NCI-H2227 (cell line): ENCODE measurements at regions not wholly inside any gene's neighbourhood (a gene's known extent, or its start where the extent isn't known, plus 50 kb on each side); places are given as distances from the start of the nearest gene placed in this dataset.
"Not testable (repeated sequence)": the region's sequence is repeated elsewhere in the genome, so short reads cannot be mapped to it uniquely, and the experiment has no call there.

Experiments
- DNase-seq: peaks from one replicate; lab custom pipeline; 2025; ENCODE audit not compliant: unreplicated experiment; lab: John Stamatoyannopoulos, UW

DNA sequence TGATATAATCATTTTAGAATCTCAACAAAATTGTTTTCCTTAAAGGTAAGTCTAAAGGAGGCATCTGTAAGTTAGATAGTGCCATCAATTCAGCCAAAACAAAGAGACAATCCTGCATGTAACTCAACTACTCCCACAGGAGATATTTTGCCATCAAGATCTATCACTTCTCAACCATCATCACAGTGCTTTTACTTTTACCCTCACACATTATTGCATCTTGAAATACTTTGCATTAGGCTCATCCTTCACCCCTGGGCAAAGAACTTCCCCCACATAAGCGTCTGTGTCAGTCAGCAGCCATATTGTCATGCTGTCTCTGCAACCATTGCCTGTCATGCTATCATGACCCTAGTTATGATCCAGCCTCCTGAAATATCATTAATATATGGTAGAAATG, 54.9 kb upstream of the NLGN1 start:
- DNase-seq, result no peak

DNA sequence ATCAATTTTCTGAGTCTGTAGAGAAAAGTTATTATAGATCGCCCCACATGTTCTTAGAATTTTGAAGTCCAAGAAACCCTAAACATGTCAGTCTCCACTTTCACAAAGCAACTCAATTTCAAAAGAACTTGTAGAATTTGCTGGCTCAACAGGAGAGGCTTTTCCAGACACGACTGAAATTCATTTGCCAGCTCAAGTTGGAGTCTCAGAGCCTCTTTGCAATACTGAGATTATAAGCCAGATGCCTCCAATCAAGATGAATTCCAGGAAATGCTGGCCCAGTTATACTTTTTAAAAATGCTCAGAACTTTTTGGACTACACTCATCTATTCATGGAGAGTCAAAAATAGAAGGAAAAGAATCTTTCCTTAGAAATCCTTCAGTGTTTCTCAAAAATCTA, 56.9 kb upstream of the NLGN1 start:
- DNase-seq, result no peak

DNA sequence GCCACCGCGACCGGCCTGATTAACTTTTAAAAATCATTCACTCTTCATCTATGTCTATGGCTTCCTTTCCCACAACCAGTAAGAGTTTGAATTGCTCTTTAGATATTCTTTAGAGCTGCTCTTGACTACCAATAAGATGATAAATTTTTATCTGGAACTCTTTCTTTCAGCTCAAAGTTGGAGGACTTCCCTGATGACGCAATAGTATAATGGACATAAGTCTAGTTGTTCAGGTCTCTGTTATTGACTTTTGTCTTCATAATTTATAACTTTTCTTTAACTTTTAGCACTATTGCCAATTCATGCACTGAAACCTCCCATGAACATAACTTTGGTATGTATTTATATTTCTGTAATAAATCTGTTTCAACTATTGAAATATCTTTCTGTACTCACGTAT, 61.3 kb upstream of the NLGN1 start:
- DNase-seq, result no peak

DNA sequence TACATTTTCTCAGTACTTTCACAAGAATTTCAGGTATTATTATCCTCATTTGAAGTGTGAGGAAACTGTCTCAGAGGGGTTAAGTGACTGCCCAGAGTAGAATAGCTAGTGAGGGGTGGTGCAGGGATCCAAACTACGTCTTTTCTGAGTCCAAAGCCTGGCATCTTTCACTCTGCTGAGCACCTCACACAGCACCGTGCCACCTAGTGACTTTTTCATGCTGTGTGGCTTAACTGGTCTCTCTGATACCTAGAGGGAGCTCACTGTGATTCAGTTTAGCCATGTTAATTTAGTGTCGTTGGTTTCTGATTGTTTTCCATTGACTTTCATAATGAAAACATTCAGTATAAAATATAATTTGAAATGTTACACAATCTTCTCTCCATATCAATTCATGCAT, 91.4 kb upstream of the NLGN1 start:
- DNase-seq, result no peak

DNA sequence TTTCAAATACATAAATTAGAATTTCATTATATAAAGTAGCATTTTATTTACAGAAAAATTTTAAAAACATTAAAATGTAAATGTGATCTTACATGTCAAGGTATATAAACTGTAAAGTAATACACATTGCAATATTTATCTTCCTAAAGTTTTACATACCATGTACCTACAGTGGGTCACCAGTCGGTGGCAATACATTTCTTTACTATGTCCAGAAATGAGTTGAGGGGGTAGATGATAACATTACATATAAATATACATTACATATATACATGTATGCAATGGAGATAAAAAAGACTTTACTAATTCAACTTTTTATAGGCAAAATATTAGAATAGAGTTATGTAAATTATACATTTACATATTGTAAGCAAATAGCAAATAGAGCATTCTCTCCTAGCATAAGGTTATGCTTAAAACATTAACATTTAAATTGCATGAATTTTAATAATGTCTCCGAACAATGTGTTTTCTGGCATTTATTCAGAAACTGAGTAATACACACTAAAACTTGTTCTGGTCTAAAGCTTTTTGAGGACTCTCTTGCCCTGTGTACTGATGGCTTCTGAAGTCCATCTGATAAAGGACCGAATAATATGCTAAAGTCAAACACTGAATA, 93.3 kb upstream of the NLGN1 start:
- DNase-seq, result no peak

DNA sequence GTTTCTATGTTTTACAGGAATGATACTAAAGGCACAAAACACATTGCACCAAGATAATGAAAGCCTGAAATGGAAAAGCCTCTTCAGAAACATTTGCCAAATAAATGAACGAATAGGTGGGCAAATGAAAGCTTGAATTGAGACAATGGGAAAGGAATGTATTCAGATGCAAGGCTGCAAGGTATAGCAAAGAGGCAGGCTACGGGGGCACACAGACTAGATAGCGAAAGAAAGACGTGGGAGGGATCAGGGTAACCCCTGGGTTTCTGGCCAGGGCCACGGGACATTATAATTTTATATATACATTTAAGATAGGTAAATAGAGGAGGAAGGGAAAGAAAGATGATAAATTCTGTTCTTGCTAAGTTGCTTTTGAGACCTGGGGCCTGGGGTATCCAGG, 95.9 kb upstream of the NLGN1 start:
- DNase-seq, result no peak

DNA sequence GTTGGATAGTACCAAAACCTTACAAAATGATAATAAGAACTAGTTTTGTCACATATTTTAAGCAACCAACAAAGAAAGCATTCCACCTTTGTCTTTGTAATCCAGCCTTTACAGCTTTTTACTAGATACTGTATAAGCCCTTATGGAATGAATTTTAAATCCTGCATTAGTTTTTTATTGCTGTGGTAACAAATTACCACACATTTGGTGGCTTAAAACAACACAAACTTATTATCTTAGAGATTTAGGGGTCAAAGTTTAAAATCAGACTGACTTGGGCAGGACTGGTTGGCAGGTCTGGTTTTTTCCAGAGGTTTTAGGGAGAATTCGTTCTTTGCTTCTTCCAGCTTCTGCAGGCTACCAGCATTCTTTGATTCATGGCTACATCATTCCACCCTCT, 108.5 kb upstream of the NLGN1 start:
- no peak for DNase-seq

DNA sequence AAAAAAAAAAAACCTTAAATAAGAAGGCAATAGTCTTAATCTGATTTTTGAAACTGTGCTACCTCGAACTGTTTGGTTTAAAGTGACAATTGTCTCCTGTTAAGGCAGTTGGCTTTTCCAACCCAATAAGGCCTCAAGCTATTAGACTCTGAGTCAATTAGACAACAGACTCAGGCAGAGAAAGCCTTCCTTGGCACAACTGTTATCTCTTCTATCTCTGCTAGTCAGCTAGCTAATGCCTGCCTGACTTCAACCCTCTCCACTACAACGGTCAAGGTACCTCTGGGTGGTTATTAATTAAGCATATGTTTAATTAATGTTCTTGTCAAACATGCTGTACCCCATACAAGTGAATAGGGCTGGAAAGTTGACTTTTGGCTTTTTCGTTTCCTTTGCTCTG, 110.2 kb upstream of the NLGN1 start:
- DNase-seq, result no peak

DNA sequence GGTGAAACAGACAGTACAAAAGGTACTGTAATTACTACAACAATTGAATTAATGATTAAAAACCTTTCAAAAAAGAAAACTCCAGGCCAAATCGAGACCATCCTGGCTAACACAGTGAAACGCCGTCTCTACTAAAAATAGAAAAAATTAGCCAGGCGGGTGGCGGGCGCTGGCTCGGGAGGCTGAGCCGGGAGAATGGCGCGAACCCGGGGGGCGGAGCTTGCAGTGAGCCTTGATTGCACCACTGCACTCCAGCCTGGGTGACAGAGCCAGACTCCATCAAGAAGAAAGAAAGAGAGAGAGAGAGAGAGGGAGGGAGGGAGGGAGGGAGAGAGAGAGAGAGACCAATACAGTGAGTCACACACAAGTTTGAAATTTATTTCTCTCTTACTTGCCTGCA, 111.0 kb upstream of the NLGN1 start:
- not testable (repeated sequence) for DNase-seq

DNA sequence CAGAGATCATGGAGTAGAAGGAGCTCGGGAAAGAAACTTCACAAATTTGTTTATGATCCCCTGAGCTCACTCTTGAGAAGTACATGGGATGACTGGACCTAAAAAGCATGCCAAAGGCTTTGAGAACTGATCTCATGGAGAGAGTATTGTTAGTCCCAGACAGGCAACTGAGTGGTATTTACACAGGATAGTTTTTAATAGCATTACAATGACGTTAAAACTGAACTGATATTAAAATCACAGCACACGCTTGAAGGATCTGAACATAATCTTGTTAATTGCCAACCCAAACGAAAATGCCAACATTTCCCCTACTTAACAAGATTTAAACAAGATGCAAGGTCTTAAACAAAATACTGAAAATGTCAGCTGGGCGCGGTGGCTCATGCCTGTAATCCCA, 113.2 kb upstream of the NLGN1 start:
- DNase-seq, result no peak

DNA sequence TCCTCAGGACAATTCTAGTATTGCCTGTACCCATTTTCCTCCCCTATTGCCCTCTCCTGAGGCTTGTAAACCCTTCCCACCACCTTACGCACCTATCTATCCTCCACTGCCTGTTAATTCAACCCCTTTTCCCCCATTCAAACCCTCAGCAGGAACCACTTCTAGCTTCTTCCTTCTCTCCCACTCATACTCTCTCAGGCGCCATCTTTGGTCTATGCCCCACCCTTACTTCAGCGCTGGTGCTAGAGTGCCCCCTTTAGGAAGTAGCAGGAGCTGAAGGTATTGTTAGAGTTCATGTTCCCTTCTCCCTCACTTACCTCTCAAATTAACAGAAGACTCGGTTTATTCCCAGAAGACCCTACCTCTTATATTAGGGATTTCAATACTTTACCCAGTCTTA, 121.8 kb upstream of the NLGN1 start:
- DNase-seq, result no peak

DNA sequence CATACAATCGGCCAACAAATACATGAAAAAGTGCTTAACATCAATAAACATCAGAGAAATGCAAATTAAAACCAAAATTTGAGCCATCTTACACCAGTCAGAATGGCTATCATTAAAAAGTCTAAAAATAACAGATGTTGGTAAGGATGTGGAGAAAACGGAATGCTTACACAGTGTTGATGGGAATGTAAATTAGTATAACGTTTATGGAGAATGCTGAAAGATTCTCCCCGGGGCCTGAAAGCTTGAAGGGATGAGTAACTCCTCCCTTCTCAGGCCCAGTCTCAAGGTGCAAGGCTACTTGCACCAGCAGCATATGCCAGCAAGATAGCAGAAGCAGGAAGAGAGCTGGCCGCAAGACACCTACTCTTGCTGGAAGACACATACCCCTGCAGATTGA, 123.7 kb upstream of the NLGN1 start:
- no peak for DNase-seq

DNA sequence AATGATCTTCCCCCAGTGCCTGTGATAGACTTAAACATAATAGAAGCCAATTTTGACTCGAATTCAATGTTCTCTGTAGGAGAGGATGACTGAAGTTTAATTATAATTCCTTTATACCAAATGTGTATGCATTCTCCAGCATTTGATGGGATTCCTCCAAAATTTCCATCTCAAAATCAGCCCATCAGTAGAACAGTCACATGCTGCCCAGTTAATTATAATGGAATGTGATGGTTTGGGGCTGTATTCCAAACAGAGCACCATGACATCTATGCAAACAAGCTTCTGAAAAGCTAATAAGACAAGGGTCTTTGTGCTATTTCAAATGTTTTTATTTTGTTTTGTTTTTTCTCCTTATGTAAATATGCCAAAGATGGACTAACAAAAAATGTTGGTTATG, 127.7 kb upstream of the SPATA16 start:
- no peak for DNase-seq

DNA sequence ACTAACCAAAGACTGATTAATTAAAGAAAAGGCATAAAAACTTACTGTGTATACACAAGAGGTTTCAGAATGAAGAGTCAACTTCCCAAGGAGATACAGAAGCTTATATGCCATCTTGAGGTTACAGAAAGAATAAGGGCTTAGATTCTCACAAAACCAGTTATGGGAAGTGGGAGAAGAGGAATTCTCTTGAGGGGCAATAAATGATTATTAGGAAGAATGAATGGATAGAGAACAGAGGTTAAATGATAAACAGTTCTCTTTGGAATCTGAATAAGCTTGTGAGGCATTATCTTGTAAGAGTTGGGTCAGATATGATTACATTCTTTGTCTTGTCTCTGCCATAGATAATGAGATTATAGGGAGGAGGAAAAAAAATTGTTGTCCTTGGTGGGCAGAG, 126.7 kb upstream of the SPATA16 start:
- DNase-seq, result no peak

DNA sequence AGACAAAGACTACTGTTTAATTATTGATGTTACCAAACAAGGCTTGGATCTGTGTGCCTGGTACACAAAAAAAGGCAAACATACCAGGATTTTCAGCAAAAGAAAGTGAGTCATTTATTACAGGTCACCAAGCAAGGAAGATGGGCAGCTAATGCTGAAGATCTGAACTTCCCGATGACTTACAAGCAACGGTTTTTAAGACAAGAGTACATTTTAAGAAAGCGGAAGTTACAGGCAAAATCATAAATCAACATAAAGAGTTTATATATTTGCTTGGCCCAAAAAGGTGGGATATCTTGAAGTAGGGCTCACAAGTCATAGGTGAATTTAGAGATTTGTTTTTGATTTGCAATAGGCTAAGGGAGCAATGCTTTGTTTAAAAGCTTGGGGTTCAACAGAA, 125.4 kb upstream of the SPATA16 start:
- DNase-seq, result no peak

DNA sequence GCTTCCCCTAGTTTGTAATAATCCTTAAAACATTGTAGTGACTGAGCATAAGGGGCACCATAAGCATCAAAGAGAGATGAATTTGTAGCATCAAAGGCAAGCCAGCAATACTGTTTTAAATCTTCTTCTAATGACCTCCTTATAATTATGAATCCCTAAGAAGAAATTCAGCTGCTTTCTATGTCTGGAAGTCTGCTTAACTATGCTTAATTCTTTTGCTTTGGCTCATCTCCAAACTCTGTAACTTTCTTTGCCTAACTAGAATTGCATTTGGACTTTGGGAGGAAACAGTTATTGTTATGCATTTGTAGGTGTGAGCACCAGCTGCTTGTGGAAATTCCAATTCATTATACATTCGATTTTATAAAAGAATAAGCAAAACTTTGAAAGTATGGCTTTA, 117.7 kb upstream of the SPATA16 start:
- DNase-seq, result no peak

DNA sequence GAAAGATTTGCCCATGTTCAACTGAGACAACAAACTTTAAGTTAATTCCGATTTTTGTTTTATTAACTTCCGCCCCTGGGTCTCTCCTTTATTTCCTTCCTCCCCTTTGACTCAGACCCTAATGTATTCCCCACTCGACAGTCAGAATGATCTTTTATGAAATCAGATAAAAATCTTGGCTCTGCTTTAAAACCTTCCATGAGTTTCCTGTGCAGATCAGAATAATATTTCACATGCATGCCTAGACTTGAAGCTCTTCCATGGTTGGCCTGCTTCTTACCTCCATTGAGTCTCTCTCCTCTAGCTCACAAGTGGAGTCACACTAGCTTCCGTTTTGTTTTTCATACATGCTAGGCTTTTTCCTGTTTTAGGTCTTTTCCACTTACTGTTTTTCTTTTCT, 116.8 kb upstream of the SPATA16 start:
- DNase-seq, result no peak

DNA sequence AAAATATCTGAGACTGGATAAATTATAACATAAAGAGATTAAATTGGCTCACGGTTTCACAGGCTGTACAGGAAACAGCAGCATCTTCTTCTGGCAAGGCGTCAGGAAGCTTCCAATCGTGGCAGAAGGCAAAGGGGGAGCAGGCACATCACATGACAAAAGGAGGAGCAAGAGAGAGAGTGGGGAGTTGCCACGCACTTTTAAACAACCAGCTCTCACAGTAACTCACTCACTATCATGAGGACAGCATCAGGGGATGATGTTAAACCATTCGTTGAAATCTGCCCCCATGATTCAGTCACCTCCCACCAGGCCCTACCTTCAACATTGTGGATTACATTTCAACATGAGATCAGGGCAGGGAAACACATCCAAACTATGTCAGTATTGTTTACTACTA, 114.5 kb upstream of the SPATA16 start:
- no peak for DNase-seq

DNA sequence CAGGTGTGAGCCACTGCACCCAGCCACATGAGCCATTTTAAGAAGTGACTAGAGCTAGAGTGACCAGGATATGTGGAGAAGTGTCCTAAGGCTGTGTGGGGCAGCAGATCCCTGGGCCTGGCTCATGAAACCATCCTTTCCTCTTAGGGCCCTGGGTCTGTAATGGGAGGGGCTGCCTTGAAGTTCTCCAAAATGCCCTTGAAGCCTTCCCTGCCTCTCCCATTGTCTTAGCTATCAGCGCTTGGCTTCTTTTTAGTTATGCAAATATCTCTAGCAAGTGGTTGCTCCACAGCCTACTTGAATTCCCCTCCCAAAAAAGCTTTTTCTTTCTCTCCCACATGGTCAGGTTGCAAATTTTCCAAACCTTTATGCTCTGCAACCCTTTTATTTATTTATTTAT, 112.4 kb upstream of the SPATA16 start:
- no peak for DNase-seq

DNA sequence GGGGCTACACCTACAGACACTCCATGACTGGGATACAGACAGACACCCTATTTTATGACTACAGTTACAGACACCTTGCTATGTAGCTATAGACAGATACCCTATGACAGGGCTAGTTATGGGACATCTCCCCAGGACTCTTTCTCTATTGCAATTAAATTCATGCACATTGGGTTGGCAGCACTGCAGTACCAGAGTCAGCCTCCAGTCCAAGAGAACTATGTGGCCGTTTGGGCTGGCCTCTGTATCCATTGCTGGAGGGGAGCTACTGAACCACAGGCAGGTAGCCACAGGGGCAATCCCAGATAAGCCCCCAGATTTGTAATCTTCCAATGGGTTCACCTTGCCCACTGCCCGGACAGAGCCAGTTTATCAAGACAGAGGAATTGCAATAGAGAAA, 108.4 kb upstream of the SPATA16 start:
- DNase-seq, result no peak

DNA sequence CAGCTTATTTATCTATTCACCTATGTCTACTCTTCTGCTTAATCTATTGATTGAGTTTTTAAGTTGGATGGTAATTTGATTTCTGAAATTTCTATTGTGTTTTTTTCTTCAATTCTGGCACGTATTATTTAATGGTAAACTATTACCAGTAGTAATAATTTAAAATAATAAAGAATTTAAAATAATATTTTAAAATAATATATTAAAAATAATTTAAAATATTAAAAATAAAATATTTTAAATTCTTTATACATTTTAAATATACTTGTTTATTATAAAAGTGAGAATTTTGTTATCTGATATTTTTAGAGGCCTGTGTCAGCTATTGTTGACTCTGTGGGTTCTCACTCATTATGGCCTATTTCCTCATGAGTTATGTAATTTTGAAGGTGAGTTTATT, 100.7 kb upstream of the SPATA16 start:
- DNase-seq, result no peak

DNA sequence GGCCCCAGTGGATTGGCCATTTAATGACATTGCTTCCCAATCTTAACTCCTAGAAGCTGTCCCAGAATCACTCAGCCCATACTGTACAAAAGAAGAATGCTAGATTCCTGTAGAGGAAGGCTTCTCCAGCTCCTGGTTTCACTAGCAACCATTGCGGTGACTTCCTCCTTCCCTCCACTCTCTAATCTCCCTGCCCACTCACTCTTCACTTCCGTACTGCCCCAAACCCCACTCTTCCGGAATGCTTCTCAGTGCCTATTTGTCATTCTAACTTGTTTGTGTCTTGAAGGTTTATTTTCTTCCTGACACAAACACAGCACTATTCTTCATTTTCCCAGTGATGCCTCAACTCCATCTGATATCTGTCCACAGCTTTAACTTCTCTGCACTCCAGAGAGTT, 97.1 kb upstream of the SPATA16 start:
- DNase-seq, result no peak

DNA sequence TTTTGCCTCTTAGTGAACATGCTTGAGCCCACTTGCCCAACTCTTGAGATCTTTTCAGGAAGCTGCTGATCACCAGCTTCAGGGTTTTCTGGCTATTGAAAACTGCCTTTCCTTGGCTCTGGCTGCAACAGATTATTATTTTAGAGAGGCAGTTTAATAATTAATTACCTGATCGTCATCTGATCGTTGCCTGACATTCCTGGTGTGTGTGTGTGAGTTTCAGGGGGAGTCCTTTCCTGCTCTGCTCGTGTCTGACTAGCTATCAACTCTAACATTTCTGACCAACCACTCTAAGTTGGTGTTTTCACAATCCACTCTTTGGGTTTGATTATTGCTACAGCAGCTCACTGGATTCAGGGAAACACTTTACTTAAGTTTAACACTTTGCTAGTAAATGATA, 84.3 kb upstream of the SPATA16 start:
- no peak for DNase-seq

DNA sequence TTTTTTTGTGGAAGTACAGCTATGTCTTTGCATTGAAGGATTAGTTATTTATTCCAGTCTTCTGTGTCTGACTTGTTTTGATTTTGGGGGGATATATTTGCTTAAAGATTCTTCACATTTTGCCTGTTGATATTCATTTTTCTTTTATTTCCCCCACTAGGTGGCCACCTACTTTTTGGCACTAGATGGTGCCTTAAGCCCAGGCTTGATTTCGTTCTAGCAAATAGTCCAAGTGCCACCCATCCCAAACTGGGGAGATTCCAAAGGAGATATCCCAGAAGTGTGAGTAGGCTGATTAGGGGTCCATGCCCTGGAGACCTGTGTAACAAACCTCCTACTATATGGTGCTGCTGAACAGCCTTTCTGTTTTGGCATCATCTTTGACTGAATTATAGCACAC, 80.0 kb upstream of the SPATA16 start:
- DNase-seq, result peak; percentile 25
